GM12878 (cell line): ENCODE measurements at regions not wholly inside any gene's neighbourhood (a gene's known extent, or its start where the extent isn't known, plus 50 kb on each side); places are given as distances from the start of the nearest gene placed in this dataset.

Source experiments
- ATAC-seq: fragments of 200-7000 bp; cut with Tn5 transposase; 3 replicates; pipeline ENCODE4 v1.9.1; 2020; ENCODE audit warnings: mild to moderate bottlenecking, moderate library complexity
- BruUV-seq: library from RNA; stranded (reverse); fragments of 400-500 nt; replicated peaks from 2 replicates; lab custom pipeline; 2021; lab: Mats Ljungman, UMichigan
- CTCF ChIA-PET: fragments of 300-600 bp; sonication (Branson Sonifier 250); formaldehyde crosslinking; extraction: SDS; loops from one replicate; lab custom pipeline; 2021; ENCODE audit warnings: inconsistent platforms; lab: Yijun Ruan, JAX
- POLR2A ChIA-PET: fragments of 350-600 bp; formaldehyde crosslinking; extraction: SDS; loops from one replicate; lab custom pipeline; 2021; ENCODE audit warnings: inconsistent platforms; lab: Charles Lee
- RAD21 ChIA-PET: fragments of 300-600 bp; sonication (Branson Sonifier 250); formaldehyde crosslinking; loops from one replicate; lab custom pipeline; 2023; ENCODE audit warnings: antibody characterized with exemption; ENCODE audit not compliant: unreplicated experiment; lab: Charles Lee
- SMC1A ChIA-PET: fragments of 300-600 bp; sonication (Branson Sonifier 250); formaldehyde crosslinking; loops from one replicate; lab custom pipeline; 2023; ENCODE audit not compliant: unreplicated experiment, uncharacterized antibody; lab: Charles Lee
- DNase-seq: peaks from one replicate; pipeline ENCODE4 v3.0.0-alpha.2; 2011; ENCODE audit warnings: low read depth, low spot score
- FAIRE-seq: peaks from 3 replicates; lab custom pipeline; 2011; peaks lifted over from hg19 to GRCh38; lab: Jason Lieb, UNC
- H2AFZ ChIP-seq: 2 replicates; pipeline ENCODE4 v1.6.0; 2011; ENCODE audit warnings: low read depth, low read length, control low read depth; ENCODE audit not compliant: control insufficient read depth
- H3K27ac ChIP-seq: 2 replicates; pipeline ENCODE4 v1.5.1; 2011; ENCODE audit warnings: control low read depth; ENCODE audit not compliant: control insufficient read depth, insufficient read depth
- H3K27me3 ChIP-seq, 2 experiments: replicated peaks in 1 of 2; 2 replicates each; pipeline versions ENCODE4 v1.6.0 to v1.6.1; 2011; ENCODE audit warnings: low read length in 1 of 2; ENCODE audit not compliant: control insufficient read depth in 2 of 2, insufficient read depth in 2 of 2
- H3K36me3 ChIP-seq, 2 experiments: 2 replicates each; pipeline ENCODE4 v1.5.1; 2011; ENCODE audit warnings: low read length in 1 of 2; ENCODE audit not compliant: control insufficient read depth in 2 of 2, insufficient read depth in 2 of 2
- H3K4me1 ChIP-seq: 2 replicates; pipeline ENCODE4 v1.6.1; 2011; ENCODE audit warnings: mild to moderate bottlenecking, low read length, moderate library complexity, mixed read lengths; ENCODE audit not compliant: control insufficient read depth, insufficient read depth
- H3K4me2 ChIP-seq: 2 replicates; pipeline ENCODE4 v1.6.0; 2011; ENCODE audit warnings: control low read depth; ENCODE audit not compliant: control insufficient read depth, insufficient read depth
- H3K4me3 ChIP-seq: fragments of 200-600 bp; sonication (generic); 2 replicates; pipeline ENCODE4 v1.5.1; 2016
- H3K79me2 ChIP-seq: 2 replicates; pipeline ENCODE4 v1.6.0; 2011; ENCODE audit warnings: low read length; ENCODE audit not compliant: control insufficient read depth, insufficient read depth
- H3K9ac ChIP-seq: 2 replicates; pipeline ENCODE4 v1.8.0; 2011; ENCODE audit warnings: low read length, control low read depth, mixed read lengths; ENCODE audit not compliant: control insufficient read depth, insufficient read depth
- H3K9me3 ChIP-seq: replicated peaks from 3 replicates; pipeline ENCODE4 v1.5.1; 2011; ENCODE audit warnings: mild to moderate bottlenecking, low read length; ENCODE audit not compliant: control insufficient read depth, insufficient read depth
- H4K20me1 ChIP-seq: 2 replicates; pipeline ENCODE4 v1.6.0; 2011; ENCODE audit not compliant: control insufficient read depth, insufficient read depth
- BCL3 ChIP-seq: IDR thresholded peaks from 2 replicates; pipeline ENCODE4 v1.6.1; 2011; ENCODE audit warnings: borderline replicate concordance, low read depth, mild to moderate bottlenecking, moderate library complexity, low read length; ENCODE audit not compliant: insufficient read depth, poor library complexity, severe bottlenecking
- EED ChIP-seq: sonication (generic); IDR thresholded peaks from 2 replicates; pipeline ENCODE4 v1.6.1; 2016; ENCODE audit warnings: antibody characterized with exemption, low read depth
- EP300 ChIP-seq, 2 experiments: fragments of 150-350 bp in 1 of 2; IDR thresholded peaks; 2 replicates each; pipeline ENCODE4 v1.6.1; 2011 to 2012; ENCODE audit warnings: low read depth in 2 of 2, low read length in 2 of 2, borderline replicate concordance in 1 of 2, improper control_type of control experiment in 1 of 2, inconsistent platforms in 1 of 2; ENCODE audit not compliant: control insufficient read depth in 1 of 2
- KAT2A ChIP-seq: conservative IDR thresholded peaks from 2 replicates; pipeline ENCODE4 v1.6.1; 2011; ENCODE audit warnings: low read depth, low read length; ENCODE audit not compliant: control insufficient read depth
- LARP7 ChIP-seq: fragments of 450-650 bp; IDR thresholded peaks from 2 replicates; pipeline ENCODE4 v1.6.1; 2017; ENCODE audit warnings: mild to moderate bottlenecking
- MLLT1 ChIP-seq: fragments of 450-650 bp; IDR thresholded peaks from 2 replicates; pipeline ENCODE4 v1.6.1; 2016; ENCODE audit warnings: mild to moderate bottlenecking
- NFIC ChIP-seq: IDR thresholded peaks from 2 replicates; pipeline ENCODE4 v1.6.1; 2012; ENCODE audit warnings: low read depth, mild to moderate bottlenecking, inconsistent platforms, low read length, moderate library complexity
- NR2C2 ChIP-seq: IDR thresholded peaks from 2 replicates; pipeline ENCODE4 v1.6.1; 2011; ENCODE audit warnings: borderline replicate concordance, low read depth; ENCODE audit not compliant: control insufficient read depth, insufficient read length
- RELA ChIP-seq: fragments of 450-650 bp; IDR thresholded peaks from 2 replicates; pipeline ENCODE4 v1.8.0; 2014; ENCODE audit warnings: borderline replicate concordance; ENCODE audit not compliant: partially characterized antibody
- RFX5 ChIP-seq: IDR thresholded peaks from 2 replicates; pipeline ENCODE4 v1.6.1; 2011; ENCODE audit warnings: low read depth, low read length, improper control_type of control experiment
- SRF ChIP-seq, 2 experiments: IDR thresholded peaks; 2 replicates each; pipeline ENCODE4 v1.6.1; 2011; ENCODE audit warnings: low read depth in 2 of 2, low read length in 2 of 2, mild to moderate bottlenecking in 1 of 2, moderate library complexity in 1 of 2
- TAF1 ChIP-seq: IDR thresholded peaks from 2 replicates; pipeline ENCODE4 v1.6.1; 2011; ENCODE audit warnings: mild to moderate bottlenecking, low read depth, low read length, borderline replicate concordance
- USF1 ChIP-seq: IDR thresholded peaks from 2 replicates; pipeline ENCODE4 v1.6.1; 2011; ENCODE audit warnings: borderline replicate concordance, low read depth, mild to moderate bottlenecking, moderate library complexity, mixed read lengths, low read length; ENCODE audit not compliant: insufficient read depth; ENCODE audit errors: extremely low read length
- ZNF24 ChIP-seq: fragments of 450-650 bp; IDR thresholded peaks from 2 replicates; pipeline ENCODE4 v1.6.1; 2017; ENCODE audit warnings: antibody characterized with exemption, mild to moderate bottlenecking
- ZNF622 ChIP-seq: fragments of 450-650 bp; IDR thresholded peaks from 2 replicates; pipeline ENCODE4 v1.6.1; 2017; ENCODE audit warnings: mild to moderate bottlenecking, inconsistent platforms
- WGBS: methylation state at CpG from one replicate; pipeline ENCODE4 v1.1.6; 2016; ENCODE audit warnings: low lambda C conversion rate; ENCODE audit not compliant: insufficient replicate concordance, insufficient coverage; ENCODE audit errors: missing lambda C conversion rate; 5-methylcytosine and 5-hydroxymethylcytosine counted together
- in situ Hi-C: fragments of 300-500 bp; cut with MboI; formaldehyde crosslinking; loops from 9 replicates; pipeline ENCODE4 v1.14.3; 2018; ENCODE audit warnings: mixed read lengths
- intact Hi-C: fragments of 100-400 bp; cut with micrococcal nuclease; formaldehyde crosslinking; loops from one replicate; pipeline ENCODE4 v1.14.2; 2022; ENCODE audit not compliant: unreplicated experiment

- Histone ChIP-seq H3K4me2 (no peak overlapping the region), H4K20me1 (no peaks in the 10 kb centered on the region), H3K4me3 (no peak overlapping the region), H3K9ac (no peak overlapping the region), H3K36me3 (no peaks in the 10 kb centered on the region), H3K9me3 (no peaks in the 10 kb centered on the region), H3K27ac (no peak overlapping the region), H3K27me3 (no peaks in the 10 kb centered on the region), H2AFZ (no peak overlapping the region), H3K4me1 (no peaks in the 10 kb centered on the region), H3K79me2 (no peaks in the 10 kb centered on the region)
- ATAC-seq (no peak), DNase-seq (no peak), FAIRE-seq (no peak)
- RAD21 ChIA-PET, result no interaction called here
- CTCF ChIA-PET, result no interaction called here
- in situ Hi-C loops, result no loop called here
- TF ChIP-seq EED (no peak), SRF (IDR thresholded peaks at IDR 0.05; ENCODE audit: low read depth in 2 of 2, low read length in 2 of 2) (no peak), KAT2A (no peak)
- BruUV-seq, result no TSS peak
- SMC1A ChIA-PET, result no interaction called here
- intact Hi-C loops, result no loop called here
- WGBS, result 33% methylated on average over 6 of the region's 6 CpGs
- POLR2A ChIA-PET, result no interaction called here
Observed at GRCh38 chr16:55039511-55039910, 108.8 kb downstream of the IRX5 start.

- BruUV-seq, result no TSS peak
- no peaks in the 10 kb centered on the region for H3K36me3 ChIP-seq
- RAD21 ChIA-PET, result no interaction called here
- SMC1A ChIA-PET, result no interaction called here
- H3K9ac ChIP-seq, result no peak overlapping the region
- FAIRE-seq (no peak), DNase-seq (no peak), ATAC-seq (no peak)
- H3K4me1 ChIP-seq, result no peaks in the 10 kb centered on the region
- H3K27me3 ChIP-seq, result no peaks in the 10 kb centered on the region
- no peaks in the 10 kb centered on the region for H4K20me1 ChIP-seq
- no peak overlapping the region for H2AFZ ChIP-seq
- H3K79me2 ChIP-seq, result no peaks in the 10 kb centered on the region
- H3K4me2 ChIP-seq, result no peak overlapping the region
- CTCF ChIA-PET, result no interaction called here
- no peak overlapping the region for H3K27ac ChIP-seq
- H3K4me3 ChIP-seq, result no peak overlapping the region
- in situ Hi-C loops (no loop called here), intact Hi-C loops (no loop called here)
- H3K9me3 ChIP-seq, result no peaks in the 10 kb centered on the region
- WGBS, result 26% methylated on average over 8 of the region's 8 CpGs
- POLR2A ChIA-PET, result no interaction called here
- no peak for TF ChIP-seq MLLT1
- TF ChIP-seq BCL3, result no peak
- TF ChIP-seq TAF1, result no peak
- no peak for TF ChIP-seq EP300 (IDR thresholded peaks at IDR 0.05; ENCODE audit: borderline replicate concordance in 1 of 2, control insufficient read depth in 1 of 2, low read depth in 2 of 2, low read length in 2 of 2)
- TF ChIP-seq ZNF24, result no peak
- TF ChIP-seq NR2C2, result no peak
- TF ChIP-seq RELA, result no peak
- TF ChIP-seq LARP7, result no peak
- no peak for TF ChIP-seq ZNF622
- no peak for TF ChIP-seq USF1
- TF ChIP-seq NFIC, result no peak
- no peak for TF ChIP-seq RFX5
Observed at GRCh38 chr16:55039931-55040330, 109.3 kb downstream of the IRX5 start.
